ENCODE measurements at regions not wholly inside any gene's neighbourhood (a gene's known extent, or its start where the extent isn't known, plus 50 kb on each side); places are given as distances from the start of the nearest gene placed in this dataset.
A peak's percentile ranks its signal among the peaks of the same experiment; 100 is the strongest.

DNA sequence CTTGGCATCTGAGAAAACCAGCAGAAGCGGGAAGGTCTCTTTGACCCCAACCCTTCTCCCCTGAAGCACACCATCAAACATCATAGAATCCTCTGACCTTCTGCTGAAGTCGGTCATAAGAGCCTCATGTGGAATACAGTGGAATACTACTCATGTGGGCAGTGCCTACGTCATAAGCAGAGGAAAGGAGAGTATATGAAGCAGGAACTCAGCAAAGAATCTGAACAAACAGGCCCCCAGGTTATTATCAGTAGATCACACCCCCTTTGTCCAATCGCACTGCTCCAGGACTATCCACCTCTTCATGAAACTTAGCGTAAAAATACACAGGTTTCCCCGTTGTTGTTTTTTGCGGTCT, 394.1 kb upstream of the PROK2 start:
- H3K27me3 ChIP-seq (ENCODE audit: low read length): no peaks in the 10 kb centered on the region
- H3K36me3 ChIP-seq (ENCODE audit: low read length): no peaks in the 10 kb centered on the region
- H2AFZ ChIP-seq (ENCODE audit: low read depth, low read length, severe bottlenecking): no peak overlapping the region
- no peak overlapping the region for H3K27ac ChIP-seq (ENCODE audit: low read depth, low read length)
- H3K79me2 ChIP-seq (ENCODE audit: insufficient read depth, low read length): no peaks in the 10 kb centered on the region
- no peak overlapping the region for H3K9ac ChIP-seq (ENCODE audit: low read length)
- H3K4me3 ChIP-seq (ENCODE audit: insufficient read depth, low read length, poor library complexity, severe bottlenecking): no peak overlapping the region
- H3K9me3 ChIP-seq (ENCODE audit: insufficient read depth, low read length): no peaks in the 10 kb centered on the region
- no peaks in the 10 kb centered on the region for H4K20me1 ChIP-seq (ENCODE audit: low read depth, low read length)
- H3F3A ChIP-seq (ENCODE audit: insufficient read depth): 0 out of 2 replicates have a peak, but pooled peaks cover 8% of the 10 kb centered on the region
- H3K9me2 ChIP-seq (replicated peaks; ENCODE audit: insufficient read depth, low read length): no peaks in the 10 kb centered on the region
- TF ChIP-seq, protein P1, sequence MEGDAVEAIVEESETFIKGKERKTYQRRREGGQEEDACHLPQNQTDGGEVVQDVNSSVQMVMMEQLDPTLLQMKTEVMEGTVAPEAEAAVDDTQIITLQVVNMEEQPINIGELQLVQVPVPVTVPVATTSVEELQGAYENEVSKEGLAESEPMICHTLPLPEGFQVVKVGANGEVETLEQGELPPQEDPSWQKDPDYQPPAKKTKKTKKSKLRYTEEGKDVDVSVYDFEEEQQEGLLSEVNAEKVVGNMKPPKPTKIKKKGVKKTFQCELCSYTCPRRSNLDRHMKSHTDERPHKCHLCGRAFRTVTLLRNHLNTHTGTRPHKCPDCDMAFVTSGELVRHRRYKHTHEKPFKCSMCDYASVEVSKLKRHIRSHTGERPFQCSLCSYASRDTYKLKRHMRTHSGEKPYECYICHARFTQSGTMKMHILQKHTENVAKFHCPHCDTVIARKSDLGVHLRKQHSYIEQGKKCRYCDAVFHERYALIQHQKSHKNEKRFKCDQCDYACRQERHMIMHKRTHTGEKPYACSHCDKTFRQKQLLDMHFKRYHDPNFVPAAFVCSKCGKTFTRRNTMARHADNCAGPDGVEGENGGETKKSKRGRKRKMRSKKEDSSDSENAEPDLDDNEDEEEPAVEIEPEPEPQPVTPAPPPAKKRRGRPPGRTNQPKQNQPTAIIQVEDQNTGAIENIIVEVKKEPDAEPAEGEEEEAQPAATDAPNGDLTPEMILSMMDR (IDR thresholded peaks at IDR 0.05; ENCODE audit: insufficient read depth, low read length, poor library complexity, severe bottlenecking): no peak
- no peak for TF ChIP-seq EZH2phosphoT487 (conservative IDR thresholded peaks at IDR 0.05; ENCODE audit: low read length)
- no peak overlapping the region for H3K4me2 ChIP-seq (ENCODE audit: low read depth, low read length, poor library complexity, severe bottlenecking)

DNA sequence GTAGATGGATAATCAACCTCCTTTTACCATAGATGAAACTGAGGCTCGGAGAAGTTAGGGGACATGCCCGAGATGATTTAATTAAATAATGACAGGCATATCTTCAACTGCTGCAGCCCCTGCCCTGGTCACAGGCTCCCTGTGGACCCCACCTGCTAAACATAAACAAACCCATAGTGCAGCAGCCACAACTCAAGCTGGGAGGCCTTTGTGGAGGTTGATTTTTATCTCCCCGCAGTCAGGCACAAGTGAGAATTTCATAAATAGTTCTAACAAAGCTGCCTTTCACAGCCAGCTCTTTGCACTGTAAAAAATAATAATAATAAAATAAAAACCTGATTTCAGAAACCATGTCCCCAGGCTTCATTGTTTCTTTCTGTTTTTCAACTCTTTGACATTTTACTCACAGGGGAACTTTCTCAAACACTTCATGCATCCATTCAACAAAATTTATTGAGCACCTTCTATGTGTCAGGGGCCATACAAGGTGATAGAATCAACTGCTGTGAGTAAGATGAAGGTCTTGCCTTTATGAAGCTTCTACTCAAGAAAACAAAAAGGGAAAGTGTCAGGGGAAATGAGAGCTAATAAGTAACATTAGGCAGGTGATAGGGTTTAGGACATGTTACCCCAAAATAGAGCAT, 393.6 kb upstream of the PROK2 start:
- Histone ChIP-seq H3K9me3 (ENCODE audit: insufficient read depth, low read length) (no peaks in the 10 kb centered on the region), H3K9ac (ENCODE audit: low read length) (no peak overlapping the region), H4K20me1 (ENCODE audit: low read depth, low read length) (no peaks in the 10 kb centered on the region), H3K9me2 (replicated peaks; ENCODE audit: insufficient read depth, low read length) (no peaks in the 10 kb centered on the region), H3F3A (ENCODE audit: insufficient read depth) (0 out of 2 replicates have a peak, but pooled peaks cover 8% of the 10 kb centered on the region), H3K27ac (ENCODE audit: low read depth, low read length) (no peak overlapping the region), H2AFZ (ENCODE audit: low read depth, low read length, severe bottlenecking) (no peak overlapping the region), H3K36me3 (ENCODE audit: low read length) (no peaks in the 10 kb centered on the region), H3K79me2 (ENCODE audit: insufficient read depth, low read length) (no peaks in the 10 kb centered on the region), H3K27me3 (ENCODE audit: low read length) (no peaks in the 10 kb centered on the region), H3K4me2 (ENCODE audit: low read depth, low read length, poor library complexity, severe bottlenecking) (no peak overlapping the region), H3K4me3 (ENCODE audit: insufficient read depth, low read length, poor library complexity, severe bottlenecking) (no peak overlapping the region)
- TF ChIP-seq, protein P1 (IDR thresholded peaks at IDR 0.05; ENCODE audit: insufficient read depth, low read length, poor library complexity, severe bottlenecking): no peak
- TF ChIP-seq EZH2phosphoT487 (conservative IDR thresholded peaks at IDR 0.05; ENCODE audit: low read length): no peak

DNA sequence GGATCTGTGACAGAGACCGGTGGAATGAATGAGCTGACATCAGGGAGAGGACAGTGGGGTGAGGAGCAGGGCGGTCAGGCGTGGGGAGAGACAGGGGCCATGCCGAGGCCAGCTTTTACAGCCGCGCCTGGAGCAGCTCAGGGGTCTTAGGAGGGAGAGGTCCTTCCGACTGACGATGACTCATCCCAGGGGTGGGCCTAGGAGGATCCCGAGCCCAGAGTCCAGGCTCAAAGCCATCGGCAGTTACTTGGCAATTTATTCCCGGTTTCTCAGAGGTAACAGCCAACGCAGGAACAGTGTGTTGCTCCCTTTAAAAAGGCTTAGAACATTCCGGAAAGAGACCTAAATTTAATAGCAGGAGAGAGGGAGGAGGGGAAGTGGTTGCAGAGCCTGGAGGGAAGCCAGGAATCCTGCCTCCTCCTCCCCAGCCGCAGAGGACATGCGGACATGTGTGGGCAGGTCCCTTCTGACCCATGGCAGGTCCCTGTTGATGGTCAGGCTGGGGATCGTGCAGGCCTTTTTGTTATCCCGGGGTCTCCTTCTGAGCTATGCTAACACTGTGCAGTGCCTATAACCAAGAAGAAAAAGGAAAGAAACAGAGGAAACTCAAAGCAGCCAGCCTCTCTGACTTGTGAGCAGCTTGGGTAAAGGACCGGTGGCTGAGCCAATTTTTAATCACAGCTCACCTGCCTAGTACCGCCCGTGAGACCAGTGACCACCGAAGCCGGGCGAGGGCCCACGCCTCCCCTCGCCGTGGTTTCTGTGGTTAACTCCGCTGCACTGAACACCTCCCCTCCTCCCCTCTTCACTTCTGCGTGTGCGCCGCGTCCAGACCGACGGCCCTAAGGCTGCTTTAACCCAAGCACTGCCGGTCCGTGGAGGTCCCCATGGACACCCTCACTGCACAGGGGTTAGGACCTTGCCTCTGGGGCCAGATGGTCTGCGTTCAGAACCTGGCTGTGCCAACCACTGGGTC, 392.4 kb upstream of the PROK2 start:
- Histone ChIP-seq H3K4me2 (ENCODE audit: low read depth, low read length, poor library complexity, severe bottlenecking) (peak overlapping the region; percentile 34), H4K20me1 (ENCODE audit: low read depth, low read length) (no peaks in the 10 kb centered on the region), H2AFZ (ENCODE audit: low read depth, low read length, severe bottlenecking) (no peak overlapping the region), H3K36me3 (ENCODE audit: low read length) (no peaks in the 10 kb centered on the region), H3K9me3 (ENCODE audit: insufficient read depth, low read length) (no peaks in the 10 kb centered on the region), H3K9me2 (replicated peaks; ENCODE audit: insufficient read depth, low read length) (no peaks in the 10 kb centered on the region), H3K9ac (ENCODE audit: low read length) (peak overlapping the region; percentile 10; the same call in 1 of the 2 replicates), H3K27ac (ENCODE audit: low read depth, low read length) (no peak overlapping the region), H3K79me2 (ENCODE audit: insufficient read depth, low read length) (no peaks in the 10 kb centered on the region), H3F3A (ENCODE audit: insufficient read depth) (0 out of 2 replicates have a peak, but pooled peaks cover 8% of the 10 kb centered on the region), H3K27me3 (ENCODE audit: low read length) (no peaks in the 10 kb centered on the region), H3K4me3 (ENCODE audit: insufficient read depth, low read length, poor library complexity, severe bottlenecking) (no peak overlapping the region)
- TF ChIP-seq EZH2phosphoT487 (conservative IDR thresholded peaks at IDR 0.05; ENCODE audit: low read length): 0 out of 2 replicates have a peak, but pooled peaks have one; percentile 32
- TF ChIP-seq, protein P1 (IDR thresholded peaks at IDR 0.05; ENCODE audit: insufficient read depth, low read length, poor library complexity, severe bottlenecking): no peak

Measured in SU-DHL-6 (cell line).